ENCODE measurements at regions not wholly inside any gene's neighbourhood (a gene's known extent, or its start where the extent isn't known, plus 50 kb on each side); places are given as distances from the start of the nearest gene placed in this dataset.

DNA sequence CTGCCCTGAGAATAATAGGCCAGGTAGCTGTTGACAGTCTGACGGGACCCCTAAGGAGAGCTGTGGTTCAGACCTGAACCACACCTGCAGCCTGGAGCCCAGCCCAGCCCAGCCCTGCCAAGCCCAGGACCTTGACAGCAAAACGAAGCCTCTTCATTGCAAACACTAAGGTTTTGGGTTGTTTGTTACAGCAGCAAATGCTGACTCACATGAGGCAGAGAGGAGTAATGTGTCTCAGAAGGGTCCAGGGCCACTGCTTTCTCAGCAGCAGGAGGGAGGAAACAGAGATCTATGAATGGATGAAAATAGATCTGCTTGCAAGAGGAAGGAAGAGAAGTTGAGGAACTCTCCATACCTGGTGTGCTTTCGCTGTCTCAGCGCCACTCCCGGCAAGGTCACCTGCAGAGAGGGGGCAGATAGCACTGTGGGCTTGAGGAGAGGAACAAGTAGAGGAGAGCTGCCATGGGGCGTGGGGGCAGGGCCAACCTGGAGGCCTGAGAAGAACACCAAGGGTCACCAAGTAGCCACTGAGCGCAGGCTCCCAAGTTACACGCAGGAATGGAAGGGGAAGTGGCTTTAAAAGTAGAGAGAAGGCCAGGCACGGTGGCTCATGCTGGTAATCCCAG is 127.2 kb downstream of the ZNF281 start:
- Histone ChIP-seq H3K36me3 (no peaks in the 10 kb centered on the region), H3K4me3 (no peak overlapping the region), H3K9me3 (no peaks in the 10 kb centered on the region), H3K27ac (no peak overlapping the region), H3K4me1 (no peaks in the 10 kb centered on the region), H3K27me3 (no peaks in the 10 kb centered on the region)
- no peak for DNase-seq
- TF ChIP-seq POLR2A (IDR thresholded peaks at IDR 0.05) (no peak), CTCF (IDR thresholded peaks at IDR 0.05) (no peak)

DNA sequence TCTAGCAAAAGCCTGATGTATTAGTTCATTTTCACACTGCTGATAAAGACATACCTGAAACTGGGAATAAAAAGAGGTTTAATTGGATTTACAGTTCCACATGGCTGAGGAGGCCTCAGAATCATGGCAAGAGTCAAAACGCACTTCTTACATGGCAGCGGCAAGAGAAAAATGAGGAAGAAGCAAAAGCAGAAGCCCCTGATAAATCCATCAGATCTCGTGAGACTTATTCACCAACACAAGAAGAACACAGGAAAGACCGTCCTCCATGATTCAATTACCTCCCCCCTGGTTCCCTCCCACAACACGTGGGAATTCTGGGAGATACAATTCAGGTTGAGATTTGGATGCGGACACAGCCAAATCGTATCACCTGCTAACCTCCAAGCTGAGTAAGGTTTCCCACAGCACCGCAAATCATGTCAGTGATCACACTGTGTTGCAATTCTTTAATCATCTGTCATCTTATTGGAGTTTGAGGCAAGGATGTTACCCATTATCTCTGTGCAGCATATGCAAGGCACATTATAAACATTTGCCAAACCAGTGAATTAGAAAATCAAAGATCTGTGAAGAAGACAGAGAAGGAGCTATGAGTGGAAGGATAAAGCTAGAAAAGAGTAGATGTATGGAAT is 128.5 kb downstream of the ZNF281 start:
- Histone ChIP-seq H3K4me1 (peaks cover 0 to under 1% (median 0%) of the 10 kb centered on the region in 4 donors), H3K27me3 (no peaks in the 10 kb centered on the region), H3K36me3 (no peaks in the 10 kb centered on the region), H3K9me3 (no peaks in the 10 kb centered on the region), H3K4me3 (no peak overlapping the region), H3K27ac (no peak overlapping the region)
- DNase-seq: no peak
- TF ChIP-seq POLR2A (IDR thresholded peaks at IDR 0.05): no peak
- no peak for TF ChIP-seq CTCF (IDR thresholded peaks at IDR 0.05)

- TF ChIP-seq CTCF (IDR thresholded peaks at IDR 0.05) (peak; percentile 30 to 84 (median 72)), POLR2A (IDR thresholded peaks at IDR 0.05) (no peak)
- no peaks in the 10 kb centered on the region for H3K9me3 ChIP-seq
- no peak overlapping the region for H3K27ac ChIP-seq
- peaks cover 0 to 12% (median 2%) of the 10 kb centered on the region in 4 donors for H3K4me1 ChIP-seq
- no peaks in the 10 kb centered on the region for H3K36me3 ChIP-seq
- no peak overlapping the region for H3K4me3 ChIP-seq
- no peaks in the 10 kb centered on the region for H3K27me3 ChIP-seq
- peak in 2 of 3 donors; percentile 37 to 80 for DNase-seq
These were observed 129.9 kb downstream of the ZNF281 start for GRCh38 chr1:200279810-200280411.

DNA sequence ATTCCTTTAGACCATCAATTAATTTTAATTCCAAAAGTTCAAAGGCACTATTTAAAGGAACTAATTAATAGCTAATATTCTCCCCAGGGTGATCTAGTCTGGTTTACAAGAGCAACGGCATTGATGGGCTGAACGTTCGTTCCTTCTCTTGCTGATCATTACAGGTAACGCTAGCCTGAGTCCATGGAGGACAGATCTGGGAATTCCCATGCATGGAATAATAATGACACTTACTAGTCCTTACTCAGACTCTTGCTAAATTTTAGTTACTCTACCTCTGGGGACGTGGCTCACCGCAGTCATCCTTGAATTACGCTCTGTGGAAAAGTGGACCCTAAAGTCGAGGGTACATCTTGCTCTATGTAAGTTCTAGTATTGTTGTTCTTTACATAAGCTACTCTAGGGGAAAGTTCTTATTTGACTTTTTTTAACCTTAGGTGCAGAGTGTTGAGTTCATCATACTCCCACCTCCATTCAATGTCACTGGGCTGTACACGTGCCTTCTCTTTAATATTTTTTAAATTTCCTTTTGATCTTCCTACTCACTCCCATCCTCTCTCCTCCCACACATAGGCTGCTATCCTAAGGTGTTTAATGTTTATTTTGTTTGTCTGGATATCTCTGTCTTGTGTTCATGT is 133.9 kb downstream of the ZNF281 start:
- Histone ChIP-seq H3K9me3 (no peaks in the 10 kb centered on the region), H3K36me3 (no peaks in the 10 kb centered on the region), H3K27ac (no peak overlapping the region), H3K27me3 (no peaks in the 10 kb centered on the region), H3K4me1 (peaks cover 0 to 15% (median 2%) of the 10 kb centered on the region in 4 donors), H3K4me3 (no peak overlapping the region)
- no peak for DNase-seq
- TF ChIP-seq CTCF (IDR thresholded peaks at IDR 0.05): no peak
- TF ChIP-seq POLR2A (IDR thresholded peaks at IDR 0.05): no peak

- Histone ChIP-seq H3K27ac (no peak overlapping the region), H3K9me3 (no peaks in the 10 kb centered on the region)
- DNase-seq: no peak
These were observed 134.4 kb downstream of the ZNF281 start for GRCh38 chr1:200275415-200275814.

More at GRCh38 chr1:200275415-200275814, 134.4 kb downstream of the ZNF281 start:
- Histone ChIP-seq H3K27me3 (no peaks in the 10 kb centered on the region), H3K4me3 (no peak overlapping the region), H3K4me1 (peaks cover 0 to 15% (median 2%) of the 10 kb centered on the region in 4 donors), H3K36me3 (no peaks in the 10 kb centered on the region)
- no peak for TF ChIP-seq POLR2A (IDR thresholded peaks at IDR 0.05)
- TF ChIP-seq CTCF (IDR thresholded peaks at IDR 0.05): no peak

All from Peyer's patch (tissue), 4 donors.